ENCODE measurements at regions not wholly inside any gene's neighbourhood (a gene's known extent, or its start where the extent isn't known, plus 50 kb on each side); places are given as distances from the start of the nearest gene placed in this dataset.

GRCh38 chr1:95699149-95699953, 465.3 kb downstream of the RWDD3 start:
- DNase-seq, result no peak

- no peak for DNase-seq
Observed at GRCh38 chr1:95701450-95702173, 467.6 kb downstream of the RWDD3 start.

- no peak for DNase-seq
Observed at GRCh38 chr1:95703046-95703445, 469.0 kb downstream of the RWDD3 start.

- DNase-seq, result no peak
Observed at GRCh38 chr1:95716097-95716496, 482.1 kb downstream of the RWDD3 start.

- DNase-seq, result no peak
Observed at GRCh38 chr1:95716550-95716949, 482.5 kb downstream of the RWDD3 start.

GRCh38 chr1:95723346-95723745, 489.3 kb downstream of the RWDD3 start:
- DNase-seq, result no peak

- DNase-seq, result no peak
Observed at GRCh38 chr1:95728841-95729240, 494.8 kb downstream of the RWDD3 start.

- DNase-seq, result no peak
Observed at GRCh38 chr1:95730986-95731385, 497.0 kb downstream of the RWDD3 start.

- DNase-seq, result no peak
Observed at GRCh38 chr1:95731466-95731865, 497.5 kb downstream of the RWDD3 start.

- no peak for DNase-seq
Observed at GRCh38 chr1:95733031-95733430, 499.0 kb downstream of the RWDD3 start.

- no peak for DNase-seq
Observed at GRCh38 chr1:95733671-95734070, 499.7 kb downstream of the RWDD3 start.

- no peak for DNase-seq
Observed at GRCh38 chr1:95734560-95734959, 500.6 kb downstream of the RWDD3 start.

GRCh38 chr1:95742591-95743089, 508.6 kb downstream of the RWDD3 start:
- no peak for DNase-seq

GRCh38 chr1:95744731-95745130, 510.7 kb downstream of the RWDD3 start:
- DNase-seq, result no peak

- DNase-seq, result no peak
Observed at GRCh38 chr1:95752515-95753381, 518.7 kb downstream of the RWDD3 start.

- no peak for DNase-seq
Observed at GRCh38 chr1:95753382-95754016, 519.5 kb downstream of the RWDD3 start.

GRCh38 chr1:95754412-95754811, 520.4 kb downstream of the RWDD3 start:
- no peak for DNase-seq

GRCh38 chr1:95766036-95766435, 532.0 kb downstream of the RWDD3 start:
- no peak for DNase-seq

- no peak for DNase-seq
Observed at GRCh38 chr1:95770581-95770980, 536.6 kb downstream of the RWDD3 start.

- DNase-seq, result no peak
Observed at GRCh38 chr1:95778217-95778616, 544.2 kb downstream of the RWDD3 start.

- DNase-seq, result no peak
Observed at GRCh38 chr1:95780836-95781235, 546.8 kb downstream of the RWDD3 start.

GRCh38 chr1:95790136-95790535, 556.1 kb downstream of the RWDD3 start:
- DNase-seq, result no peak

- no peak for DNase-seq
Observed at GRCh38 chr1:95793893-95794292, 559.9 kb downstream of the RWDD3 start.
